HG02840 (cell line): ENCODE measurements at regions not wholly inside any gene's neighbourhood (a gene's known extent, or its start where the extent isn't known, plus 50 kb on each side); places are given as distances from the start of the nearest gene placed in this dataset.
"Not testable (repeated sequence)": the region's sequence is repeated elsewhere in the genome, so short reads cannot be mapped to it uniquely, and the experiment has no call there.

Experiments used
- ATAC-seq: cut with Tn5 transposase; IDR thresholded peaks from one replicate; pipeline ENCODE4 v1.9.1; 2021; ENCODE audit warnings: mild to moderate bottlenecking, moderate library complexity, moderate number of reproducible peaks; ENCODE audit not compliant: unreplicated experiment, low FRiP score

DNA sequence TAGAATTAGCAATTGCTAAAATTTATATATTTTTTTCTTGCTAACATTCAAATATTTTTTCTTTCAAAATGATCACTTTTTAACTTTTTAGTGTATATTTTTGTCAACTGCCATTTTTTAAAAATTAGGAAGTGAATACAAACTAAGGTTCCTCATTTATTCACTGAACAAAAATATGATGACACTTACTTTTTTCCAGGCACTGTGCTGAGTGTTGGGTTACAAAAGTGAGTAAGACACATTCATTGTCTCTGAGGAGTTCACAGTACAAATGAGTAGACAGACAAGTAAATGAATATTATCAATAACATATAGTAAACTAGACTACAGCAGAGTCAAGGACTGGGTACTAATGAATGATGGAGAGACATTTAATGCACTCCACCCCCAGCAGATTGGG is 543.5 kb downstream of the PDHA2 start:
- ATAC-seq, result no peak

- no peak for ATAC-seq
Measured at GRCh38 chr4:96389770-96390169, 549.9 kb downstream of the PDHA2 start.

DNA sequence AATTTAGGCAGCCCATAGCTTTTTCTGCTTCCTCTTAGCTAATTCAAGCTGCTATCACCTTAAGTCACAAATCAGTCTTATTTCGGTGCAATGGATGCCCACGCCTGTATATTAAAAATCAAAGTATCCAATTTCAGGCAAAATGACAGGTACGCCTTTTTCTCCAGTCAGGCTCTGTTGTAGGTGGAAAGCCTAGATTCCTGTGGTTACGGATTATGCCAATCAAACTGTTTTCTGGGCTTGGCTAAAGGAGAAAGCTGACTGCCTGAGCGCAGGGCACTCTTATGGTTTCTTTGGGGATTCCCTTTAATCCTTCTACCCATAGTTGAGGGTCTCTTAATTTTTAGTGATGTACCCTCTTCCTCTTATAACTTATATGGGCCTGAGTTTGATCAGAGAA is 550.5 kb downstream of the PDHA2 start:
- ATAC-seq, result no peak

DNA sequence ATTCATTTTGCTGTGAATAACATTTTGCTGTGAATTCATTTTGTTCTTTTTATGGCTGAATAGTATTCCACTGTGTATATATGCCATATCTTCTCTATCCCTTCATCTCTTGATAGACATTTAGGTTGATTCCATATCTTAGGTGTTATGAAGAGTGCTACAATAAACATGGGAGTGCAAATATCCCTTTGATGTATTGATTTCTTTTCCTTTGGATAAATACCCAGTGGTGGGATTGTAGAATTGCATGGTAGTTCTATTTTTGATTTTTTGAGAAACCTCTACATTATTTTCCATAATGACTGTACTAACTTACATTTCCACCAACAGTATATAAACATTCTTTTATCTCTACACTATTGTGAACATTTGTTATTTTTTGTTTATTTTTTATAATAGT is 555.9 kb downstream of the PDHA2 start:
- ATAC-seq, result no peak

DNA sequence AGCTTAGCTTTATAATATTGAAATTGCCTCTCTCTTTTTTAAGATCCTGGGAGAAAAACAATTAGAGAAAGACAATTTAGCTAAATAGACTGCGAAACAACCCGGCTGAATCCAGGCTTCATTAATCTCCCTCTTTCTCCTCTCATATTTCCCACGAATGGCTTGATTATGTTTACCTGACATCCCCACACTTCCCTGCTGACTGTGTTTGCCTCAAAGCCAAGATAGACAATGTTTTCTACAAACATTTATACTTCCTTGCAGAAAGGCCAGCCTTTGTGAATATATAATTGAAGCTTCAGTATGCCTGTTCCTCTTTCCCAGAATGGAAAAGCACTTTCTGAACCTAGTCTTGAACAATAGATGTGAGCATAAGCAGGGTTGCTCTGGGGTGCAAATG is 566.8 kb downstream of the PDHA2 start:
- ATAC-seq, result no peak

DNA sequence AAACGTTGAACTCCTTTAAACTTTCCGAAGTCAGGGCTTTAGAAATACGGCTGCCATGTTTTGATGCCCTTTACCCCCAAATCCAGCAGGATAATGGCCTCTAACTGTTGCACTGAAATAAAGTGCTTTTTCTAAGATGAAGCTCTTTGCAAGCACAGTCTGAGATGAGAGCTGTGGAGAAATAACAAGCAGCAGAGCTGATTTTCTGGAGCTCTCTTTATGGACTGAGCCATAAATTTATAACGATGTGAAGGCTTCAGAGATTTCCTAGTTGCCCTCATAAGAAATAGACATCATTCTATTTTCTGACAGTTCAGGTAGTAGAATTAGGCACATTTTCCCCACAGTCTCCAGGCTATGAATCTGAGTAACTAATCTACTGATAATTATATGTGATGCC is 567.3 kb downstream of the PDHA2 start:
- no peak for ATAC-seq

DNA sequence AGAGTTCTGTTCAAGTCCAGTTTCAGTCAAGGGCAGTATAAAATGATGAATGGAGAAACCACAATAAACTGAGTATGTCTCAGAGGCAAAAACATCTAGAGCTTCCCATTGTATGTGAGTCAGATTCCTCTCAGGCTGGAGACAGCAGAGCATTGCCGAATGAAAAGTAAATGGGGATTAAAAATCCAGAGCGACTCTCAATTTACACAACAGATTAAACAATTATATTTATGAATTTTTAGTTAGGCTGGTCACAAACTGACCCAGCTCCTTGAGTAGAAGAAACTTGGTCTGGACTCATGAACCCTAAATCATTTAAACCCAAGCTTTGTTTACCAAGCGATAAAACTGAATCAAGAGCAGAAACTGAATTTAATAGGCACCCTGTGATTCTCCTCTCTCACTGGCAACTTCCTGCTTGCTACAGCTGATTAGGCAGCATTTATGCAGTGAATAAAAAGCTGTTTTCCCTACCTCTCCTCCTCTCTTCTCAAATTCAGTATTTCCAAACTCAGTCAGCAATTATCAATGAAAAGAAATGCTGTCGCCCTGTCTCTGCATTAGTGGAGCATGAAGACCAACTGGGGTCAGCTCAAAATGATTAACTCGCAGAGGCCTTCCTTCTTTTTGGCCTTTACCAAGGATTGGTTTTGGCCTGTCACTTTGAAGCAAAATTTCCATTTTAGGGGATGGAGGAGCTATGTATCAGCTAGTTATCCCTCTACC is 568.0 kb downstream of the PDHA2 start:
- ATAC-seq, result no peak

DNA sequence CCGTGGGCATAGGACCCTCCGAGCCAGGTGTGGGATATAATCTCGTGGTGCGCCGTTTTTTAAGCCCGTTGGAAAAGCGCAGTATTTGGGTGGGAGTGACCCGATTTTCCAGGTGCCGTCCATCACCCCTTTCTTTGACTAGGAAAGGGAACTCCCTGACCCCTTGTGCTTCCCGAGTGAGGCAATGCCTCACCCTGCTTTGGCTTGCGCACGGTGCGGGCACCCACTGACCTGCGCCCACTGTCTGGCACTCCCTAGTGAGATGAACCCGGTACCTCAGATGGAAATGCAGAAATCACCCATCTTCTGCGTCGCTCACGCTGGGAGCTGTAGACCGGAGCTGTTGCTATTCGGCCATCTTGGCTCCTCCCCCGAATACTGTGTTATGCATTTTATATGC is 575.0 kb downstream of the PDHA2 start:
- ATAC-seq, result not testable (repeated sequence)

GRCh38 chr4:96429657-96430056 is 589.8 kb downstream of the PDHA2 start:
- ATAC-seq, result no peak

- ATAC-seq, result no peak
Measured at GRCh38 chr4:96431094-96431493, 591.2 kb downstream of the PDHA2 start.

DNA sequence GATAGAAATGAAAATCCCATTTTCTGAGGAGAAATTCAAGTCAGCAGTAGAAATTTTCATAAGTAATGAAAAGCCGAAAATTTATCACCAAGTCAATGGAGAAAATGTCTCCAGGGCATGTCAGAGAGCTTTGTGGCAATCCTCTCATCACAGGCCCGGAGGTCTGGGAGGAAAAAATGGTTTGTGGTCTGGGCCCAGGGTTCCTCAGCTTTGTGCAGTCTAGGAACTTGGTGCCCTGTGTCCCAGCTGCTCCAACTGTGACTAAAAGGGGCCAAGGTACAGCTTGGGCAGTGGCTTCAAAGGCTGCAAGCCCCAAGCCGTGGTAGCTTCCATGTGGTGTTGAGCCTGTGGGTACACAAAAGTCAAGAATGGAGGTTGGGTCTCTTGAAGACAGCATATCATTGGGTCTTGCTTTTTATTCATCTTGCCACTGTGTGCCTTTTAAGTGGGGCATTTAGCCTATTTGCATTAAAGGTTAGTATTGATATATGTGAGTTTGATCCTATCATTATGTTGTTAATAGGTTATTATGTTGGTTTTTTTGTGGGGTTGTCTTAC is 608.5 kb downstream of the PDHA2 start:
- no peak for ATAC-seq

- no peak for ATAC-seq
Measured at GRCh38 chr4:96455045-96455720, 615.3 kb downstream of the PDHA2 start.

DNA sequence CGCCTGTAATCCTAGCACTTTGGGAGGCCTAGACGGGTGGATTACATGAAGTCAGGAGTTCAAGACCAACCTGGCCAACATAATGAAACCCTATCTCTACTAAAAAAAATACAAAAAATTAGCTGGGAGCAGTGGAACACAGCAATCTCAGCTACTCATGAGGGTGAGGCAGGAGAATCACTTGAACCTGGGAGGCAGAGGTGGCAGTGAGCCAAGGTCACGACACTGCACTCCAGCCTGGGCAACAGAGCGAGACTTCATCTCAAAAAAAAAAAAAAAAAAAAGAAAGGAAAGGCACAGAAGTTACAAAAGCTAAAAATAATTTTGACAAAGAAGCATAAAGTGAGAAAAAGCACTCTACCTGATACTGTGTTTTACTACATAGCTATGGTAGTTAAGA is 618.1 kb downstream of the PDHA2 start:
- not testable (repeated sequence) for ATAC-seq

- no peak for ATAC-seq
Measured at GRCh38 chr4:96459105-96459504, 619.2 kb downstream of the PDHA2 start.

GRCh38 chr4:96465834-96466233 is 625.9 kb downstream of the PDHA2 start:
- ATAC-seq, result no peak

DNA sequence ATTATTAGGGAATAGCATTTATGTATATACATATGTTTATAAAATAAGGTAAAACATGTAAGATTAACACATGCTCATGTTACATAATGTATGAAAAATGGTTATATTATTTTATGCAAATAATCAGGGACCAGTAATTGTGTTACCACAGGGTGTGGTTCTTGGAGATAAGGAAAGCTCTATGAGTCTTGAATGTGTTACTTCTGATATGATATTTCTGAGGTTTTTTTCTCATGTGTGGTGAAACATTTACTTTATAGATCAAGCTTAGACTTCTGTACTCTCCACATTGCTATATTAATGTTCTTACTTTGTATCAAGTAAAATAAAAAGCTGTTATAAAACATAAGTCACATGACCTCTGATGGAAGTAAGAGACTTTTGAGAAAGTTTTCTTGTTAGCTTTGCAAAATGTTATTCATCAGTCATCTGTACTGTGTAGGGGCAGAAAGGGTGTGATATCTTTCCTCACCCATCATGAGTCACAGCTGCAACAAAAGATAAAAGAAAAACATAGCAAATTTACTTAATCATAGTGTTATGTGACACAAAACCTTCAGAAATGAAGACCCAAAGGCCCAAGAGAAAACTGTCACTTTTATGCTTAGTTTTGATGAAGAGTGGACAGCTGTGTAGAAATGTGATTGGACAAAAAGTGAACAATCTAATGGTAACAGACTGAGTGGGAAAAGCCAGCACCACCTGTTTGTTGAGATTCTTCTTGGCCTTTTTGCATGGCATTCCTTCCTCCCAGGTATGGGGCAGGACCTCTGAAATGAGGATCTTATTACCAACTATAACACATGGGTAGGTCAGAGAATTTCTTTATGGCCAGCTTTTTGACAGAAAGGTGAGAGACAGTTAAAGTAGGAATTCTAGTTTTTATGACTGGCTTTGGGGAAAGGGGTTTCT is 632.3 kb downstream of the PDHA2 start:
- ATAC-seq, result no peak

GRCh38 chr4:96473246-96473645 is 633.4 kb downstream of the PDHA2 start:
- no peak for ATAC-seq

GRCh38 chr4:96483308-96484030 is 643.6 kb downstream of the PDHA2 start:
- ATAC-seq, result no peak

DNA sequence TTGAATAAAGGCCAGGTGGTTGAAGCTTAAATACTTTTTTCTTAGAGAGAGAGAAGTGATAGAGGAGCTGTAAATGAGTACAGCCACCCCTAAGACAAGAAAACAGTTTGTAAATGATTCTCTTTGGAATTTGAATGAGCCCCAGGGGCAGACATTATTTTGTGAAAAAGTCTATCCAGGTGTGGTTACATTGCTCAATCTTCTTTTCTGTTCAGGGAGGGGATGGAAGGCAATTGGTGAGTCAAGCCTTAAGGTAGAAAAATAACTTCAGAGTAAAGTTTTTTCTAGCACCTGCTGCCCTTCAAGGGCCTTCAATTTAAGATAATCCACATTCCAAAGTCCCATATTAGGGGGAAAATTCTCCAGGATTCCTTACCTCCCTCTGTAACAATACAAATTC is 646.7 kb downstream of the PDHA2 start:
- no peak for ATAC-seq

GRCh38 chr4:96497621-96498020 is 657.7 kb downstream of the PDHA2 start:
- ATAC-seq, result no peak
